NCI-H774 (cell line): ENCODE measurements at regions not wholly inside any gene's neighbourhood (a gene's known extent, or its start where the extent isn't known, plus 50 kb on each side); places are given as distances from the start of the nearest gene placed in this dataset.
"Not testable (repeated sequence)": the region's sequence is repeated elsewhere in the genome, so short reads cannot be mapped to it uniquely, and the experiment has no call there.

ENCODE experiments used
- DNase-seq: peaks from one replicate; lab custom pipeline; 2025; lab: John Stamatoyannopoulos, UW

DNA sequence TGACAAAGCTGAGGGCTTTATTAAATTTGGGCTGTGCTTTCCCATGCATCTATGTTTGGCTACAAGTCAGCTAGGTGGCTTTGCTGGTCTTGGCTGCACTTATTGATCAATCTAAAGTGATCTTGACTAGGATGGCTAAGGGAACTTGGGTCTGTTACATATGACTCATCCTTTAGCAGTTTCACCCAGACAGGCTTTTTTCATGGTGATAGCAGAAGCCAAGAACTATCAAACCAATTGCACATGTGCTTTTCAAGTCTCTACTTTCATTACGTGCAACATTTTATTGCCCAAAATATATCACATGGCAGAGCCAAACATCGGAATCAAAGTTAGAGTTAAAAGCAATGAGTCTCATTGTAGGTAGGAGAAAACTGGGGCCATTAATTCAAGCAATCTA lies 626.3 kb downstream of the TENT5A start:
- DNase-seq, result no peak

DNA sequence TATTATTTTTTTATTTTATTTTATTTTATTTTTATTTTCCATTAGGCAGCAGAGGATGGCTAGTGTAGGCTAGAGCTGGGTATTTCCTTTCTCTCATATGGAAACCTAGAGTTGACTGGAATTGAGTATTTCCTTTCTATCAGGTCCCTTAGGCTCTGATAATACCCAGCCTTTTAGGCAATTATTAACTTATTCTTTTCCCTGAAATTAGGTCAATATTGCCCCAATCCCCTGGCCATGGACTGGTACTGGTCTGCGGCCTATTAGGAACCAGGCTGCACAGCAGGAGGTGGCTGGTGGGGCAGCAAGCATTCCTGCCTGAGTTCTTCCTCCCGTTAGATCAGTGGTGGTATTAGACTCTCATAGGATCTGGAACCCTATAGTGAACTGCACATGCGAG lies 632.2 kb downstream of the TENT5A start:
- DNase-seq, result no peak

DNA sequence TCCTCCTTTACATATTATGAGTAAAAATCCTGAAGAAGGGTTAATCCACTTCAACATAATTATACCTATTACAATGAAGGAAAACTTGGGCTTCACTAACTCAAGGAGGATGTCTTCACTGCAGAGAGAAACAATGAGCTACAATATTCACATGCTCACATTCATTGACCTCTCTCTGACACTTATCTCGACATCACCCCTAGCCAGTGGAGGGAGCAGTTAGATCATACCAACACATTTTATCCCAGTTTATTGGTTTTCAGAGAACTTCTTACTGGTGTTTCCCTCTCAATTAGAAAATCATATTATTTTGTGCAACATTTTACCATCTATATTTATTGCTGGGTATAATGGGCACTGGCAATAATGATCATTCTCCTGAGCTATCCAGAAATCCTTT lies 646.5 kb downstream of the TENT5A start:
- no peak for DNase-seq

DNA sequence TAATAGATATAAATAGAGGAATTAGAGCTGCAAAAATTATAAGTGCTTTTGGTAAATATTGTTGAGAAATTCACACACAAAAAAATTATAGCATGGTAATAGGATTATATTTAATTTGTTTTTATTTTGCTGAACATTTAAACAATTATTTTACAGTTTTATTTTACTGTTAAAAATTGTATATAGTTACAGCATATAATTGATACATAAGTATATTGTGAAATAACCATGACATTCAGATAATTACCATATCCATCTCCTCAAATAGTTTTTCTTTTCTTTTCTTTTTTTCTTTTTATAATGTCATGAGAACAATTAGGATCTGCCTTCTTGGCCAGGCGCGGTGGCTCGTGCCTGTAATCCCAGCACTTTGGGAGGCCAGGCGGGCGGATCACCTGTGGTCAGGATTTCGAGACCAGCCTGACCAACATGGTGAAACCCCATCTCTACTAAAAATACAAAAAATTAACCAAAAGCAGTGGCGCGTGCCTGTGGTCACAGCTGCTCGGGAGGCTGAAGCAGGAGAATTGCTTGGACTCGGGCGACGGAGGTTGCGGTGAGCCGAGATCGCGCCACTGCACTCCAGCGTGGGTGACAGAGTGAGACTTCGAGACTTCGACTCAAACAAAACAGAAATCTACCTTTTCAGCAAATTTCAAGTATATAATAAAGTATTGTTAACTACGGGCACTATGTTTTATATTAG lies 654.2 kb downstream of the TENT5A start:
- no peak for DNase-seq

DNA sequence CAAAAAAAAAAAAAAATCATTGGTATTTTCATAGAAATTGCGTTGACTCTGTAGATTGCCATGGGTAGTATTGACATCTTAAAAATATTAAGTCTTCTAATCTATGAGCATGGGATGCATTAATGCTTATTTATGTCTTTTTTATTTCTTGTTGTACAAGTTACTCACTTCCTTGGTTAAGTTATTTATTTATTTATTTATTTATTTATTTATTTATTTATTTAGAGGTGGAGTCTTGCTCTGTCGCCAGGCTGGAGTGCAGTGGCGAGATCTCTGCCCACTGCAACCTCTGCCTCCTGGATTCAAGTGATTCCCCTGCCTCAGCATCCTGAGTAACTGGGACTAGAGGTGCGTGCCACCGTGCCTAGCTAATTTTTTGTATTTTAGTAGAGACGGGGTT lies 656.0 kb downstream of the TENT5A start:
- not testable (repeated sequence) for DNase-seq

DNA sequence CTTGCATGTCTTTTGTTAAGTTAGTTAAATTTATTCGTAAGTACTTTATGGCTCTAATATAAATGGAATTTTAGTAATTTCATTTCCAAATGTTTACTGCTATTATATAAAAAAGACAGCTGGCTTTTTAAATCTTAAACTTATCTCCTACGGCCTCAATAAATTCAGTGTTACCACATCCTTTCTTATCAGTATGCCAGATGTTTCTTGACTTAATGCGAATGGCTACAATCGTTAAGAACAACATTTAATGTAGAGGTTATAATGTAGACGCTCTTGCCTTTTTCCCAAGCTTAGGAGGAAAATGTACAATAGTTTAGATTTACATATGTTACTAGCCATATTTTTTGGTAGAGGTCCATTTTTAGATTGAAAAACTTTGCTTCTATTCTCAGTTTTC lies 659.4 kb downstream of the TENT5A start:
- no peak for DNase-seq

DNA sequence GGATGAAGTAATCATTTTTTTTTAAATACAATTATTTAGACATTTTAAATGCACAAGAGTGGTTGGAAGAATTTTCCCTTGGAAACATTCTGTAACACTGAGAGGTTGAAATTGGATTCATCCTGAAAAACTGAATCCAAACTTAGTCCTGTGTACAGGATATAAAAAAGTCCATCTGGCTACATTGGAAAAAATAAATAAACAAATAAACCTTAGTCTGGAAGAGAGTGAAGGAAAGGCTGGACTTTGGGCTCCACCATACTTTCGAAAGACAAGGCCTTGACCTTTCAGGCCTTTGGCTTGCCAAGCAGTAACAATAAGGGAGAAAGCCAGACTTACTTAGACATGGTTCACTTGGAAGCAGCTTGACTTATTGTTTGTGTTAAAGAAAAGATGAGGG lies 664.3 kb downstream of the TENT5A start:
- DNase-seq, result no peak

DNA sequence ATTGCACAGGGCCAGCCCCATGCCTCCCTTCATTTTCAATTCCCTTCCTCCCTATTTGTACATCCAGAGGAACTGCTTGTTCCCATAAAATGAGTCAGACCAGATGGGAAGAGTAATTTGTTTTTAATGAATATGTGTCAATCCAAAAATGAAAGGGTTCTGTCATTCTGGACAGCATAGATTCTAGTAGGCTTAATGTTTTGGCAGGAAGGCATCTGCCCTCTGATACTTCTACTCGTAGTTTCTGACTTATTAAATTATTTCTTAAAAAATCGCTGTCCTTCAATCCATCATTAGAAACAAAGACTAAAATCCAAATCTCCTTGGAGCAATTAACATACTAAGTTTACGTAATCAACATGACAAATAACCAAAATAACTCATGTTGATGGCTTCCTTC lies 665.5 kb downstream of the TENT5A start:
- DNase-seq, result no peak

DNA sequence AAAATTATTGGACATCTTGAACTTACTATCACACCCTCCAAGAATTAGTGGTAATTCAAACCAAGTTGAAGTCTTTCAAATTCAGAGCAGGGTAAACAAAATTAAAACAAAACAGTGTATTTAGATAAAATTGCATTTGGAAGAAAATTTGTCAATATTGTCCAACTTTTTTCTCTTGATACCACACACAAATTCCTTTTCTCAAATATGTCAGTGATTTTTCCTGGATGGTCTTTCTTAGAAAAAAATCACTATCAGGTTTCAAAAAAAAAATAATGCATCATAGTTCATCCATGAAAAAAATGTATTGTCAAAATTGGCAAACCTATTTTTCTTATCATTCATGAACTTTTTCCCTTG lies 667.1 kb downstream of the TENT5A start:
- no peak for DNase-seq

DNA sequence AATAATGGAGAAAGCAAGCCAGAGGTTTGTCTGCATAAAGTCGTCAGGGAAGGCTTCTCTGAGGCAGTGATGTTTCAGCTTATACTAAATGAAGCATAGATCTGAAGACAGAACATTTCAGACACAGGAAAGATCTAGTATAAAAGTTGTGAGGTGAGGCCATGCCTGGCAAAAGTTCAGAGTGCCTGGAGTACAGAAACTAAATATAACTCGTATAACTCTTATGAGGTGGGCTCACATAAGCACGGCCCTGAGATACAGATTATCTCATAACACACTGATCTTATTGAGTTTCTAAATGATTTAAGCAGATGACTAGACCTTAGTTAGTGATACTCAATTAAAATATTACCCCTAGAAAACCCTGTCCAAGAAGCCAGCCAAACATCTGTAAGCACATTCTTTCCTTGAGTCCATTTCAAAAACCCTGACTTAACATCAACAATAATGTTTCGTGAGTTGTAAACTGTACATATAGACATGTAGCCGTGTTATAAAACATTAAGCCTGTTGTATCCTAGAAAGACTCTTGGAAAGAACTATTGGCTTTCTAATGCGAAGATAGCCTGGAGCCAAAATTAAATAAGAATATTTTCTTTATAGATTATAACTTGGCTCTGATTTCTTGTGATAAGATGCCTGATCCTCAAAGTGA lies 667.6 kb downstream of the TENT5A start:
- no peak for DNase-seq

DNA sequence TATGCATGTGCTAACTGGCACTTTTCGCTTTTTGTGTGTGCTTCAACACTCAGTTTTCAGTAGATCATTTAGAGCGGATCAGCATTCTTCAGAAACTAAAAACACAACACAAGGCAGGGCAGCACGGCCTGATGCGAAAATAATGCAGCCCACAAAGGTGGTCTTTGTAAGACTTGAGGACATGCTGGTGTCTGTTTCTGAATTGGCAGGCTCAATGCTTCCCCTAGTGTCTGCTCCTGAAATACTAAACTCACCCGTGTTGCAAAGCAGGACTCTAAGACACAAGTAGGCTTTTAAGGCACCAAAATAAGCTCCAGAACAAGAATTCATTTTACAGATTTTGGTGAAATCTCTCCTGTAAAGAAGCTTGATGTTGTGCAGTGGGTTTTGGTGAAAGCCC lies 676.5 kb downstream of the TENT5A start:
- no peak for DNase-seq

DNA sequence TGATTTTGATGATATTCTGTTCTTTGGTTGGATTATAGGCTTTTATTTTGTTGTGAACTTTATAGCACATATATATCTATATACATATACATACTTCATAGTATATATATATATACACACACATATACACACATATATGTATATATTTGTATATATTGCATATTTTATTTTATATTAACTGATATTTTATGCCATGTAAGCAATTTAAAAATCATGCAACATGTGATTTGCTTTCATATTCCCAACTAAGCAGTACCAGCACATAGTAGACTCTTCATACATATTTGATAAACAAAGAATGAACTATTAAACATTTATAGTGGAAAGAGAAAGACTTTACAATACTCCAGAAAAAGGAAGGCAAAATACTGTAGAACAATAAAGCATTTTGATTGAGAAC lies 679.2 kb downstream of the TENT5A start:
- no peak for DNase-seq

DNA sequence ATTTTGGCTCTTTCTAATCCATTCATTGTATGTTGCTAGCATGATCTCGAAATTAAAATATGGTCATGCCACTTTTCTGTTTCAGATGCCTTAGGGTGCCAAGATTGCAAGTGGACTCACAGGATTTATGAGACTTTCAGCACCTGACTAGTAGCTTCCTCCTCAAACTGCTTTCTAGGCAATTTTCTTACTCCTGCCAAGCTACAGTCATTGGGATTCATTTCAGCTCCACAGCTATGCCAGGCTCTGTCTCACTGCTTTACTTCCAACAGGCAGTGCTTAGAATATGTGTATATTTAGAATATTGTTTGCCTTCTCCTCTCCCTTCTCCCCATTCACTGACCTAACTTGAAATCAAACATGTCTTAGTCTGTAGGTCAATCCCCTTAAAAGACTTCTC lies 681.4 kb downstream of the TENT5A start:
- DNase-seq, result no peak

DNA sequence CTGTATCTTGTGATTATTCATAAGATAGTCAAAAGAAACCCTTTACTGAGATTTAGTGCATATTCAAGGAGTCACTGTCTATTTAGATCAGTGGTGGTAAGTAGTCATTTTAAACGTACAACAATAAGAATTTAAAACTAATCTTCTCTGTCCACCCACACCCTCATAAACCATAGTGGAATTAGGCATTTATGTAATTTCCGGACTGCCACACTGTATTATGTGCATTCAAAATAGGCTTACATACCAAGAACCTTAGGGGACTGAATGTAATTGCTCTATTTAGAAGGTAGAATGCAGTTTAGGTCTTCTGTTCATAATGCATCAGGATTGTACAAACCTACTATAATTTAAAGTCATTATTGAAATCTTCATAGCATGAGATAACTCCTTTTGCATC lies 685.4 kb downstream of the TENT5A start:
- no peak for DNase-seq

DNA sequence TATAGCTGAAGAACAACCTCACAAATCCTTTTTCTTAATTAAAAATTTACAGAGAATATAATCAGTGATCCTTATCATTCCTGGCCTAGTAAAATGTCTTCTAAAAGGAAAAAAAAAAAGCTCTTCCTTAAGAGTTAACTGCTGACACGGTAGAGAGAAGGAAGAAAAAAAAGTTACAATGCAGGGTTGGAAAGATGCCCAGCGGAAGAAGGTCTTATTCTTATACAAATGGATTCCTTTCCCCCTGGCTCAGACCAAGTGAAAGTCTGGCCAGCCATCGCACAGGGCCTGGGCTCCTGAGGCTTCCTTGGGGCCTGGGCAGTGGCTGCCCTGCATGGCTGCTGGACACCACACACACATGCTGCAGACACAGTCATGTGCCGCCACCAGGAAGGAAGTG lies 688.6 kb downstream of the TENT5A start:
- no peak for DNase-seq

DNA sequence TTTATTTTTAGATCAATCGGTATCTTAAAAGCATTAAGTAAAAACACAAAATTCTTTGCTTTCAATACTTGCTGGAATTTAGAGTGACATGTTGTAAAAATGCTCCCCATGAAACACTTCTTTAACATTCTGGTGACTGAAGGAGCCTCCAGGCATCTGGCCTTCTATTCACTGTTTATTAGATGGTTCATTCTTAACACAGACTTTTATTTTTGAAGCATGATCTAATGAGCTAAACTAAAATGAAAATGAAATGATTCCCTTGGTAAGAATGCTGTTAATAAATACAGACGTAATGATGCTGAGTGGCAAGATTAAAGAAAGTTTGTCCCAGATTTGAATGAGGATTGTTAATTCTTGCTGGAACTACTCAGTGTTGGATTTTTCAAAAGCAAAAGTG lies 698.4 kb downstream of the TENT5A start:
- DNase-seq, result no peak

DNA sequence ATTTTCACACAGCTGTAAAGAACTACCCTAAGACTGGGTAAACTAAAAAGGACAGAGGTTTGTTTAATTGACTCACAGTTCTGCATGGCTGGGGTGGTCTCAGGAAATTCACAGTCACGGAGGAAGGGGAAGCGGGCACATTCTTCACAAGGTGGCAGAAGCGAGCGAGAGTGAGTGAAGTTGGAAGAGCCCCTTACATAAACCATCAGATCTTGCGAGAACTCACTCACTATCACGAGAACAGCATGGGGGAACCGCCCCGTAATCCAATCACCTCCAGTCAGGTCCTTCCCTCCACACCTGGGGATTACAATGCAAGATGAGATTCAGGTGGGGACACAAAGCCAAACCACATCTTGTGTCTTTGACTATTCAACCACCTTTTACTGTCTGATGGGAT lies 700.5 kb downstream of the TENT5A start:
- DNase-seq, result no peak

DNA sequence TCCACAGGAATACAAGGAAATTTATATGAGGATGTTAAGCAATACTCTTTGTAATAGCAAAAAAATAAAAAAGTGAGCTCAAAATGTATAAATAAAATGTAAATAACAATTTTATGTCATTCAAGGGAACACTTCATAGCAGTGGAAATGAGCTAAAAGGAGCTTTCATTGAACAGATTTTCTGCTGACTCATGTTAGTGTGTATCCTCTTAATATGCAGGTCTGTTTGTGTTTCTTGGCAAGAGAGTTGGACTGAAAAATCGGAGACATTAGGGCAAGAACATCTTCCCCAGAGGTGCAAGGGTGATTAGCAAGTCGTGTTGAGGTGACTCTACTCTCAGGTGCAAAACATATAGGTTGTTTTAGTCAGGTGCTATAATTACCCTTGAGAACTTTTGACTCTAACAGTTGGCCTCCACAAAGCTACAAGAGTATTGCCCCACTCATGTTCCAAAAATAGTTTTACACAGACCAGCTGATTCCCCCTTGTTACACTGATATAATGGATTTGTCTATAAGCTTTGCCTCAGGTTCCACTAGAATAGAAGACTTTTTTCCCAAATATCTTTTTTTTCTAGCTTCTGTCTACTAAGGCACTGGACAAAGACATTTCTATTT lies 702.9 kb downstream of the TENT5A start:
- DNase-seq, result no peak

DNA sequence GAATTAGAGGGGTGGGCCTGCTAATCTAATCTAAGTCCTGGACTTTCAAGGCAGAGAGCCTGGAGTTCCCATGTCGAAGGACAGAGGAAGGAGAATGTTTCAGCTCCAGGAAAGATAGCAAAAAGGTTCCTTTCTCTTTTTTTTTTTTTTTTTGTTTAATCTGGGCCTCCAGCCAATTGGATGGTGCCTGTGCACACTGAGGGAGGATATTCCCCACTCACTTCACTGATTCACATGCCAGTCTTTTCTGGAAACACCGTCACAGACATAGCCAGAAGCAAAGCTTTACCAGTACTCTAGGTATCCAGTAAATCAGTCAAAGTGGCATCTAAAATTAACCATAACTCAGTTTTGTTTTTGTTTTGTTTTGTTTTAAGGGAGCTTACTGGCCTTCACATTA lies 721.1 kb downstream of the TENT5A start:
- no peak for DNase-seq

DNA sequence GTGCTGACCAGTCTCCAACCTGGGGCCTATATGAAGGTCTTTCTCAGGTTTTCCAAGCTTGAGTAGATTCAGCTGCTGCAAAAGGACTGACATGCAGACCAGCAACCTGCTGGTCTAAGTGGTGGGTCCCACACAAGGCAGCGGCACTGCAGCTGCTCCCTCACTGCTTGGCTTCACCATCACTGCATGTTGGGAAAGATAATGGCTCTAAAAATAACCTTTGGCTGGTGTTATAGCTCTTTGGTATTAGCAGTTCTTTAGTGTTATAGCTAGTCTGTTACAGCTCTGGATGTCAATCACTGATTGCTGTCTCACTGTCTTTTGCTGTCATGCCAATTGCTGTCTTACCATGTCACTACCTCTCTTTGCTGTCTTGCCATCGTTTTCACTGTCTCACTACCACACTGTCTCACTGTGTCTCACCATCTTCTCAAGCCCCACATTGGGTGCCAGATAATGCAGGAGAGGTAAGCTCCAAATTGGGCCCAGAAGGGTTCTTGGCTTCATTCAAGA lies 726.4 kb downstream of the TENT5A start:
- no peak for DNase-seq

DNA sequence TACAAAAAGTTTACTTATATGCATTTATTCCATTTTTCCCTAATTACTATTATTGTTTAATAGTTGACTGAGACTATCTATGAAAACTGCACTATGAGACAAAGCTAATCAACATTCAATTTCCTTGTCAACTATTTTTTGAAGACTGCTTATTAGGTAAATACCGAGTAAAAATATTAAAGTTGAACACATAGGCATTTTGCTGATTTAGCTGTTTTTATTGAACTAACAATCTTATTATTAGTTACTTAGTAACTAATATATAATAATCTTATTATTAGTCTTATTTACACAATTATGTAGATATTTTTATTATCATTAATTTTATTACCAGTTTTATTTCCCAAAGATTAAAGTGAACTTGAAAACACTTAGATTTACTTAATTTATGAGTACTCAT lies 728.8 kb downstream of the TENT5A start:
- DNase-seq, result no peak

DNA sequence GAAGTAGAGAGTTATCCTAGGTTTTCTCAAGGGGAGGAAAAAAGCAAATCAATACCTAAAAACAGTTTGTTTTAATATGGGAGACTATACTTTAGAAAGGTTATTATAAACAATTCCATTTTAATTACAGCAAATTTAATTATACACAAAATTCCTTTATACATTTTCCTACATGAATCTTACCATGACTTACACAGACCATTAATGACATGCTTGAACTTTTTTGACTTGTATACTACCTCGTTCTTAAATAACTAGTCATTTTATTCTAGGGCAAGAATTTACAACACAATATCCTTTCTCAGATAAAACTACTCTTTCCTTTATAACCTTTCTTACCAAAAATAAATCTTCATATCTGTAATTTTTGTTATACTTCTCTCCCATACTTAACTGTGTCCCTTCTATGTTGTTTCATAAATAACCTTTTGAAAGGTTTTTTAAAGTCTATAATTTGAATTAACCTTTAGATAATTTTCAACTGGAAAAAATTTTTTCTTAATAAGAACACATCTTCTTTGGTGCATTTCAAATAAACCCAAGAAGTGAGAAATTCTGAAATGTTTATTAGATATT lies 729.4 kb downstream of the TENT5A start:
- DNase-seq, result no peak

DNA sequence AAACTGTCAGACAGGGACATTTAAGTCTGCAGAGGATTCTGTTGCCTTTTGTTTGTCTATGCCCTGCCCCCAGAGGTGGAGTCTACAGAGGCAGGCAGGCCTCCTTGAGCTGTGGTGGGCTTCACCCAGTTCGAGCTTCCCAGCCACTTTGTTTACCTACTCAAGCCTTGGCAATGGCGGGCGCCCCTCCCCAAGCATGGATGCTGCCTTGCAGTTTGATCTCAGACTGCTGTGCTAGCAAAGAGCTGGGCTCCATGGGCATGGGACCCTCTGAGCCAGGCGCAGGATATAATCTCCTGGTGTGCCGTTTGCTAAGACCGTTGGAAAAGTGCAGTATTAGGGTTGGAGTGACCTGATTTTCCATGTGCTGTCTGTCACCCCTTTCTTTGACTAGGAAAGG lies 734.9 kb downstream of the TENT5A start:
- not testable (repeated sequence) for DNase-seq
